EL (cell line): ENCODE measurements at regions not wholly inside any gene's neighbourhood (a gene's known extent, or its start where the extent isn't known, plus 50 kb on each side); places are given as distances from the start of the nearest gene placed in this dataset.
"Not testable (repeated sequence)": the region's sequence is repeated elsewhere in the genome, so short reads cannot be mapped to it uniquely, and the experiment has no call there.

Experiments
- DNase-seq: peaks from one replicate; pipeline ENCODE4 v3.0.0-alpha.2; 2016

DNA sequence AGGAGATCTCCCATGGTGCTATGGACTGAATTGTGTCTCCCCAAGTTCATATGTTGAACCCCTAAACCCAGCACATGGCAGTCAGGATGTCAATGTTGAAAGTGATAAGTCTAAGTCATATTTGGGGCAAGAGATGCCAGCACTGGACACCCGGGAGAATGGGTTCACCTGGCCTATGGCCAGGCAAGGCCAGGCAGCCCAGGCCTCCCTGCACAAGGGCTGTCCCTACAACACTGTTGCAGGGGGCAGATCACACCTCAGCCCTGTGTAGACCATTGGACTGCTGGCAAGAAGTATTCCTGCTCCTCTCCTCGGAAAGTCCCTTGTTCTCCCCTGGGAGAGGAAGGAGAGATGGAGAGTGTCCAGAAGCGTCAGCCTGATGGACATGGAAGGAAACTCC, 240.5 kb downstream of the GADD45G start:
- DNase-seq: no peak

DNA sequence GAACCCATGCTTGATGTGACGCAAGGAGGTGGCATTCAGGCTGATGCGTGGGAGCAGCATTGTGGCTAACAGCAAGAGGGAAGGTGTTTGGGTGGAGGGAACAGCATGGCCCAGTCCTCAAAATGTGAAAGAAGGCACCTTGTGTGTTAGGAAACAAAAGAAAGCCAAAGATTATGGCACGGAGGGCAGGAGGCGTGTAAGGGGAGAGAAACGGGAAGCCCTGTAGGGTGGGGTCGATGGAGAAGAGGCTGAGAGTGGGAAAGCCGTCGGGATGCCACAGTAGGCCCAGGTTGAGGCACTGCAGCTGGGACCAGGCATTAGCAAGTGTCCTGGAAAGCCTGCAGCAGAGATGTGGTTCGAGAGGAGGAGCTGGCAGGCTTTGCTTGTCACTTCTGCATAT, 241.1 kb downstream of the GADD45G start:
- no peak for DNase-seq

- no peak for DNase-seq
These were observed 243.5 kb downstream of the GADD45G start for GRCh38 chr9:89848060-89849040.

- DNase-seq: no peak
These were observed 244.3 kb downstream of the GADD45G start for GRCh38 chr9:89849096-89849495.

GRCh38 chr9:89850153-89850552, 245.3 kb downstream of the GADD45G start:
- no peak for DNase-seq

GRCh38 chr9:89850631-89851325, 246.0 kb downstream of the GADD45G start:
- DNase-seq: no peak

DNA sequence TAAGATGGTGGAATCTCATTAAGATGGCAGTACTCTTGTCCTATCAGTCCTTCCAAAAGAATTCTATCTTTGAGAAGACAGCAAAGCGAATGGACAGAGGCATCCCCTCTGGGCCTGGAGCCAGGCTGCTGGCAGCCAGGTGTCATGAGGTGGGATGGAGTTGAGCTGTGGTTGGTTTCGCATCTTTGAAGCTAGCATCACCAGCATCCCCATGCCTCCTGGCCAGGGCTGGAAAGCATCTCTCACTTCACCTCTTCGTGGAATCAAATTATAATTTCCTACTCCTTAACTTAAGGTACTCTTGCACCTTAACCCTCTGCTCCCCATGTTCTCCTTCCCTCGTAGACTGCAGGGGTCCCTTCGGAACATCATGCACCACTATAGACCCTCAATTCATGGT, 248.3 kb downstream of the GADD45G start:
- DNase-seq: no peak

DNA sequence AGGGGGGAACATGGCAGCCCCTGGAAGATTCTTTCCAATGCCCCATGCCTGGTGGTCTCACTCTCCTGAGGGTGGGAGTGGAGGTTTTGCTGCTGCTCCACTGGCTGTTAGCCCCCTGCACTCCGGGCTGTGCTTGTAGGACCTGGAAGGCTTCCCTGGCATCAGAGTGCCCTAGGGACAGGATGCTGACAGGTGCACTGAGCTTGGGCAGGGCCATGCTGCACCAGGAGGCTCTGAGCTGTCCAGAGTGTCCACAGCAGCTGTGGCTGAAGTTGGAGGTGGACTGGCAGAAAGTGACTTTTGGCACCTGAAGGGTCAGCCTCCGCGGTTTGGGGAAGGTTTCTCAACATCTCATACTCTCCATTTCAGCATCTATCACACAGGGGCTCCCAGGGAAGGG, 249.1 kb downstream of the GADD45G start:
- no peak for DNase-seq

GRCh38 chr9:89854715-89855475, 250.1 kb downstream of the GADD45G start:
- DNase-seq: no peak

DNA sequence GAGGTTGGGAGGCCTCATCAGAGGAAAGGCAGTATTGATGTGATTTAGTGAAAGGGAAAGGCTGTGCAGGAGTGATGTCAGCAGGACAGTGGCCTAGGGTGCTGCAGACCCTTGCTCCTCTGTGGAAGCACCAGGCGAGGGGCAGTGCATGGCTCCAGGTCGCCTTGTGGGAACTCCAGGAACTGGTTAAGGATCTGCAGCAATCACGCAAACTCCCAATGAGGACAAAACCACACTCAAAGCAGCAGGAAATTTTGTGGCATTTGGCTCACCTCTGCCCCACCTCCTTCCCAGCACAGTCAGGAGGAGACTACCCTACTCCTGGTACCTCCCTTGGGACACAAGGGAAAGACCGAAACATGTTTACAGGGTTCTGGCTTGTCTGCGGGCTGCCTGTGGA, 251.5 kb downstream of the GADD45G start:
- DNase-seq: not testable (repeated sequence)

DNA sequence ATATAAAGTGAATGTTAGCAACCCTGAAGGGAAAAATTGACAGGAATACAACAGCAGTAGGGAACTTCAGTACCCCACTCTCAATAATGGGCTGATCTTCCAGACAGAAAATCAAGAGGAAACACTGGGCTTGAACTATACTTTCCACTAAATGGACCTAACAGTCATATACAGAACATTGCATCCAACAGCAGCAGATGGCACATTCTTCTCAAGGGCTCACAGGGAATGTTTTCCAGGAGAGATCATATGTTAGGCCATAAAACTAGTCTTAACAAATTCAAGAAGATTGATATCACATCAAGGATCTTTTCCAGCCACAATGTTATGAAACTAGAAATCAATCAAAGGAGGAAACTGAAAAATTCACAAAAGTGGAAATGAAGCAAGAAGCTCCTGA, 252.1 kb downstream of the GADD45G start:
- not testable (repeated sequence) for DNase-seq

GRCh38 chr9:89859842-89860241, 255.0 kb downstream of the GADD45G start:
- DNase-seq: not testable (repeated sequence)

- not testable (repeated sequence) for DNase-seq
These were observed 256.6 kb downstream of the GADD45G start for GRCh38 chr9:89861371-89861770.

DNA sequence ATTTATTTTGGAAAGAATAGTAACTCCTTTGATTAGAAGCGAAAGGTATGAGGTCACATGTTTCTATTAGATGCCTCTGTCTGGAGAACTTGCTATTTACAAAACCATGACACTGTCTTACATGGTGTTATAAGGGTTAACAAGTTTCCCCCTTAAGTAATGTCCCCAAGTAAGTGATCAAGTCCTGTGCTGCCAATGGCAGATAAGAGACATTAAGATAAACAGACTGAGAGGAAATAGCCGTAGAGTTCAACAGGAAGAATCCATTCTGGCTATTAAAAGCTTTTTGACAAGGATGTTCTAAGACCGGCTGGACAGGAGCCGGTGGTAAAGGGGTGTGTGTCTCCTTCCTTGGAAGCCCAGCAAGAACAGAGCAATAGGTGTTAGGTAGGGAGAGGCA, 257.5 kb downstream of the GADD45G start:
- no peak for DNase-seq

GRCh38 chr9:89863141-89863540, 258.3 kb downstream of the GADD45G start:
- DNase-seq: no peak

DNA sequence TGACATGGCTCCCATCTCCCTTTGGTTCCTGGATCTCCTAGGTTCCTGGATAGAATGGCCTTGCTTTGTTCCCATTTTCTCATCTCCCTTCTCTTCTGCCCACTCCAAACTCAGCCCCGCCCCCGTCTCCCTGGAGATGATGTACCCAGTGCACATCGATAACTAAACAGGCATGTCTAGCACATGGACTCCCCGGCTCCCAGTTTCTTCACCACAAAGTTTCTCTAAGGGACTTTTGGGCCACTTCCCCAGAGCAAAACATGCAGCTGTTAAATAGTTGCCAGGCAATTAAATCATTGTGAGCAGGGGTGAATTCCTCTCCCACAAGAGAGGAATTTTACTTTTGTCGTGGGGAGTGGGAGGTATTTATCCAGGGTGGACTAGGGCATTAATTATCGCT, 259.0 kb downstream of the GADD45G start:
- DNase-seq: no peak

- no peak for DNase-seq
These were observed 259.4 kb downstream of the GADD45G start for GRCh38 chr9:89864257-89864656.

- no peak for DNase-seq
These were observed 259.9 kb downstream of the GADD45G start for GRCh38 chr9:89864731-89865130.

DNA sequence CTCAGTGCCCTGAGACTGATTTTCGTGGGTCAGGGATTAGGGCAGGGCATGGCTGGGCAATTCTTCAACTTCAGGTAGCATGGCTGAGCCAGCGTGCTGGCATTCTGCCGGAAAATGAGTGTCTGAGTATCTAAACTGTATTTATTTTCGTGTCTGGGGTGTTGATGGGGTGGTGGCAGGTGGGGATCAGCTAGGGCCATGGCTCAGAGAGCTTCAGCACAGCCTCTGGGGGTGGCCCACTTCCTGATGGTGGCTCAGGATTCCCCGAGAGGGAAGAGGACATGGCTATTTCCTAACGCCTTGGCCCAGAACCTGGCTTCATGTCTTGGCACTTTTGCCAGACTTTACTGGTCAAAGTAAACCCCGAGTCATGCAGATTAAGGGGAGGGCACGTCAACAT, 260.5 kb downstream of the GADD45G start:
- no peak for DNase-seq

DNA sequence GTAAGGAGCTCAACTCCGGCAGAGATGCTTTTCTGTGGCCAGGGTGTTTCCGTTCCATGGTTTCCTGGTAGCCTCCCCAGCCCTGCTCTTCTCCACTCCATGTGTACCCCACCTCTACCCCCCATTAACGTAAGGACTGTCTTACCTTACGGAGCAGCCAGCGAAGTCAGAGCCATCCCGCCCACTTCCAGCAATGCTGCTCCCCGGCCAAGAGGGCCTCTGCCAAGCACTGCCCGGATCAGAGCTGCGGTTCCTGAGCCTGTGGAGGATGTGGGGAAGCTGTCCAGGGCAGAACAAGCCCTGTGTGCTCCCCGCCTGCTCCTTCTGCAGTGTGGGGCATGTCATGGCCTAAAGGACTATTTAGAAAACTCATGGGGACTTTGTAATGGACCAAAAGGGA, 261.2 kb downstream of the GADD45G start:
- no peak for DNase-seq

- no peak for DNase-seq
These were observed 261.9 kb downstream of the GADD45G start for GRCh38 chr9:89866701-89867100.

- DNase-seq: no peak
These were observed 263.3 kb downstream of the GADD45G start for GRCh38 chr9:89868100-89868499.
